NCI-H2029 (cell line): ENCODE measurements at regions not wholly inside any gene's neighbourhood (a gene's known extent, or its start where the extent isn't known, plus 50 kb on each side); places are given as distances from the start of the nearest gene placed in this dataset.

Experiments used
- DNase-seq: peaks from one replicate; lab custom pipeline; 2025; lab: John Stamatoyannopoulos, UW

GRCh38 chr7:25750744-25751508 is 401.1 kb upstream of the NFE2L3 start:
- DNase-seq, result no peak

DNA sequence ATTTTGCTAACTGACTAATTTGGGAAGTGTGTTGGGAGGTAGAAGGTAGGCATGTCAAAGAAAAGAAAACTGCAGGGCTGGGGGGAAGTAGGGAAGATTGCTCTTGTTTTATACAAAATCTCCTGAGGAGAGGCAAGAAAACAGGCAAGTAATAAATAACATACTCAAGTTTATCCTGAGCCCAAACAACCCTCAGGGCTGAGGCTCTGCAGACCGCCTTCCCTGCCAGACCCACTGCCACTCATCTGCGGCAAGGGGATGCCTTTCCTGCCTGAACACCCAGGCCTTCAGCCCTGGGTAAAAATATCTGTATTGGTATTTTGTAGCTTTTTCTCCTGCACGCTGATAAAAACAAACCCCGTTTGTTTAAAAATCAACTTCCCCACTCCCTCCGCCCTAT is 399.8 kb upstream of the NFE2L3 start:
- no peak for DNase-seq

DNA sequence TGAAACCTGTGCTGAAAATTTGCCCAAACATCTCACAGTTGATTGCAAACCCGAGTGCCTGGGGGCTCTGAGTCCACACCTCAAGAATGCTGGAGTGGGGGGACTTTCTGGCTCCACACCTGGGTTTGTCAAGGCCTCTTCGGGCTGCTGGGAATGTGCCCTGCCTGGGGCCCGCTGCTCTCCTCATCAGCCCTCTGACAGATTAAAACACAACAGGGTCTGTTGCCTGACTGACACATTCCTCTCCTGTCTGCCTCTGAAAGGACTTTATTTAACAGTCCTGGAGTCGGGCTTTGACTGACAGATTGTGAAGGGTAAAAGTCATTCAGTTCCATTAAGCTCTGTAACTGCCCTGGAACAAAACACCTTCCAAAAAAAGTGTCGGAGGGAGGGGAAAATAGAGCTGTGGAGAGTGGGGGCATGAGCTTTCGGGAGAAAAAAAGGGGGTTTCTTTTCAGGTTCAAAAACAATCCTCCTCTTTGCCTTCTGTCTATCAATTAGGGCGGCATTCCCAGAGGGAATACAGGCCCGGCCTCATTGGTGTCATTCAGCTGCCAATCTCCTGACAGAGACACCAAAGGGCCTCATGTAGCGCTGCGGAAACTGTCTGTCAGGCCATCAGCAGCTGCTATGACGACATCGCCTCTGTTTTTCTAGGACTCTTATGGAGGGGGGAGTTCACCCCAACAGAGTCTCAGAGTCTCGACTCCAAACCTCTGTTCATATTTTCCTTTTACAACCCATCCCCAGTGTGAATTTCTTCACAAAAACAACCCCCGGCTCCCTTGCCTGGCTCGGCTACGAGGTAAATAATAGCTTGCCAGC is 398.8 kb upstream of the NFE2L3 start:
- no peak for DNase-seq

- no peak for DNase-seq
Observed at GRCh38 chr7:25753837-25754236, 398.2 kb upstream of the NFE2L3 start.

- no peak for DNase-seq
Observed at GRCh38 chr7:25754333-25754732, 397.7 kb upstream of the NFE2L3 start.

DNA sequence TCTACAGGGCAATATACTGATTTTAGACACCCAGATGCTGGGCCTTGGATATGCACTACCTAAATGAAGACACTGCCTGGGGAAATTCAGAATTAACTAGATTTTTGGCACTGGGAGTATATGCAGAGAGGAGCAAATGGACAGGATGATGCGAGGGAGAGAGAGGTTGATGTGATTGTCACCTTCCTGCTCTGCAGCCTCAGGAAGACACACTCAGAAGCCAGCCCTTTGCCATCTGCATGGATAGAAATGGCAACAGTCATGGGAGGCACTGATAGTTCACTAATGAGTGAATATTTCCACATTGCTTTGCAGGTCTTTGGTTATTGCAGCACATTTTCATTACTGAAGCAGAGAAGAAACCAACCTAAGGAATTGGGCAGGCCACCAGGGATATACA is 397.2 kb upstream of the NFE2L3 start:
- DNase-seq, result no peak

- no peak for DNase-seq
Observed at GRCh38 chr7:25756601-25757000, 395.4 kb upstream of the NFE2L3 start.

GRCh38 chr7:25758559-25758958 is 393.4 kb upstream of the NFE2L3 start:
- DNase-seq, result no peak

- DNase-seq, result no peak
Observed at GRCh38 chr7:25759286-25759685, 392.7 kb upstream of the NFE2L3 start.

DNA sequence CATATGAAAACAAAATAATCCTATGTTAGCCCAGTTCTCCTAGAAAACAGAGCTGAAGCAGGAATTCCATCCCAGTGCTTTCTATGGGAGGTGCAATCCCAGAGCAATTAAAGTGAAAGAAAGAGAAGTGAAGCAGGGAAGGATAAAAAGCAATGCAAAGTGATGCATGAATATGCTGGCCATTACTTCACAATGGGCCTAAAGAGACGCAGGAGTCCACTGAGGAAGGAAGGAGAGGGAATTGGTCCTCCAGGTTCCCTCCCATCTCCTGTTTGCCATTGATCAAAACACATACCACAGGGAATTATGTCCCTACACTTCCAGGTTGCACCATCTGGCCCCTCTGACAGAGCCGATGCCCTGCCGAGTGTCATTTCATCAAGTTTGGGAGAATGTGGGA is 392.2 kb upstream of the NFE2L3 start:
- DNase-seq, result no peak

DNA sequence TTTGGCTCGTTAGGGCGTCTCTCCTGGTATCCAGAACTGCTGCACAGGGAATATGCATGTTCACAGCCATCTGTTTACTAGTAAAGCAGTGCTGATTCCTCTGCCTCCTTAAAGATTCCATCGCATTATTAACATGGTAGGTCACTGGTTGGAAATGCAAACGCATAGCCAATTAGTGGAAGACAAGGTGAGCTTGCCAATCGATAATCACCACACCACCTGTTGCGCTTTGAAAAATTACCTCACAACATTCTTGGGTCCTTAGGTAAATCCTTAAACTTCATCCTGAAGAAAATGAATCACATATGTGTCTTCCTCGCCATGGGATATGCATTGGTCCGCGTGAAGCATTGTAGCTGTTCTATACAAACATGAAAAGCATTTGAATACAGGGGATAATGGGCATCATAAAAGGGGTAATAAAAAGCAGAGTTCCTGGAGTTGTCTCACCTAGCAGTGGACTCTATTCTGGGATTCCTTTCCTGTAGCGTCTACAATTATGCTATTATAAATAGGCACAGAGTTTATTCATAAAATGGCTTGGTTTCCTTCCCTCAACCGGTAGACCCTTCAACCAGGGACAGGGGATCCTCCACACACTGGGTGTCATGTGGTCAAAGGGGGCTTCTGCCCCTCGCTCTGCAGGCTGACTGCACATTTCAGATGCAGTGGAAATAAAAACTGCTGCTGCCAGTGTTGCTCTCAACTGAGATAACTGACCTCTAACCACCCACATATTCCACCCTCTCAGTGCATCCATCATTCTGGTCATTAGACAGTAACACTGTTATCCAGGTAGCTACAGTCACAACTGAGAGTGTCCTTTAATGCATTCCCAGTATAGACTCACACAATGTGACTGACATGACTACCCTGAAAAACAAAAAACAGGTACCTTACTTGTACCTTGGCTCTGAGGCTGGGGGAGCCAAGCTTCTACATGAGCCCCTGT is 389.2 kb upstream of the NFE2L3 start:
- no peak for DNase-seq

GRCh38 chr7:25763463-25763860 is 388.5 kb upstream of the NFE2L3 start:
- DNase-seq, result no peak

DNA sequence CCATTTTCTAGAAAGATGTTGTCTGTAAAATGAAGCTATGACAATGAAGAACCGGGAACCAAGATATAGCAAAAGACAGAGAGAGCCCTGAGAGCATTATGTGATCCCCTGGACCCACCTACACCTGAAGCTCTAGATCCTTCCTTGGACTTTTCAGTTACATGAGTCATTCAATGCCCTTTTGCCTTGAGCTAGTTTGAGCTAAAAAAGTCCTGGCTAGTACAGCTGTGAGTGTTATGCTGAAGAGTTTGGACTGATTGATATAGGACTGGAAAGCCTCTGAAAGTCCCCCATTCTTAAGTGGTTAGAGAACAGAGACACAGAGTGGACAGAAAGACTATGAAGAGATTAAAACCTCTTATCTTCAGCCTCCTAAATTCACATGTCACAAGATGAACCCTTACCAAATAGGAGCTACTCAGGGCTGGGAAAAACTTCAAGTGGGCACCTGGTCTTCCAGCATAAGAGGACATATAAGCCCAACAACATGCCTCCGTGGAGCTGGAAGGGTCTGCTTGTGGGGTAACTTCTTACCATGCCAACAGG is 386.8 kb upstream of the NFE2L3 start:
- DNase-seq, result no peak

GRCh38 chr7:25770235-25770634 is 381.8 kb upstream of the NFE2L3 start:
- no peak for DNase-seq

DNA sequence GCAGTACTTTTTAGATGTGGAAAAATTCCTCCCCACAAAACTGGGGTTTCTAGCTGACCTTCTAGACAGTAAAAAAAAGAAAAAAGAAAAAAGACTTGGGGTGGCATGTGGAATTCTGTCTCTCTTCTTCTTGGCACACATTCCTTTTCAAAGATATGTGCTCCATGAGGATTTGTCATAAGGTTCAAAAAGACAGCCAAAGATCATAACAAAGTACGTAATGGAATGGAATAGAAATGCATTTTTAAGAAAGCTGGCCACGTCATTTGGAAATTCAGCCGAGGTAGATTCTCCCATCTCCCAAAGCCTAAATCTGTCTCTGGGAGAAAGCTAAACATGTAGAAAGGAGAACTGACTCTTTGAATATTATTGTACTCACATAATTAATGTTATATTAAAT is 381.3 kb upstream of the NFE2L3 start:
- no peak for DNase-seq

GRCh38 chr7:25771491-25771890 is 380.5 kb upstream of the NFE2L3 start:
- no peak for DNase-seq

DNA sequence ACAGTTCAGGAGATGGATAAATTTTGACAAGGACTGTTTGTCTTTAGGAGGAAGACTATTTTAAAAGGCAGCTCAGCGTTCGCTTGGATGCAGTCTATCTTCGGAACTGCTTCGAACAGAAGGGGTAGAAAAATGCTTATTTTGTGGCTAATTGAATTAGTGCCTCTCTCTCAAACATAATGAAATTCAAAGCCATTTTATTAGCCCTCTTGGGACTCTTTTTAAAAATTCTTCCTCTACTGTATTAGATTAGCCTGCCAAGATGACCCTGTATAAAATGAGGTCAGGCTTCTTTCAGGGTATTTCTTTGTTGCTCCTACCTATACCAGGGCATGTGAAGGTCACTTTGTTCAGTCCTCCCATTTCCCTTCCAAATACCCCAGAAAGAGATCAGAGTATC is 379.2 kb upstream of the NFE2L3 start:
- no peak for DNase-seq

- no peak for DNase-seq
Observed at GRCh38 chr7:25774675-25775074, 377.3 kb upstream of the NFE2L3 start.

- DNase-seq, result no peak
Observed at GRCh38 chr7:25775570-25775969, 376.4 kb upstream of the NFE2L3 start.

- DNase-seq, result no peak
Observed at GRCh38 chr7:25775999-25776743, 375.8 kb upstream of the NFE2L3 start.

DNA sequence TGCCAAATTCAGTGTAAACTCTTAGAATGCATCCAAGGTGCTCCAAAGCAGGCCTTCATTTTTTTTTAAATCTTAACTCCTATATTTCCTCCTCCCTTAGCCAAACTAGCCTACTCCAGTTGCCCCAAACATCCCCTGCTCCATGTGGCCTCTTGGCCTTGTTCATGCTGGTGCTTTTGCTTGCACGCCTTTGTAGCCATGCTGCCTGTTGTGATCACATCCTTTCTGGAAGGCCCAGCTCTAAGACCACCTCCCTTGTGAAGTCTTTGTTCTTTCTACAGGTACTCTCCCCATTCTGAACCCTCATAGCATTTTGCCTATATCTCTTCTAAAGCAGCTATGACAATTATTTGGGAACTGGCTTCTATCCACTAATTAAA is 375.3 kb upstream of the NFE2L3 start:
- DNase-seq, result no peak
